Esophagus squamous epithelium (tissue), 4 donors: ENCODE measurements at regions not wholly inside any gene's neighbourhood (a gene's known extent, or its start where the extent isn't known, plus 50 kb on each side); places are given as distances from the start of the nearest gene placed in this dataset.

ENCODE experiments used
- POLR2A ChIP-seq, 4 donors: fragments of 450-650 bp; IDR thresholded peaks; one replicate each; pipeline ENCODE4 v1.6.1; 2017; ENCODE audit warnings: antibody characterized with exemption in 4 of 4, mild to moderate bottlenecking in 4 of 4, moderate library complexity in 3 of 4
- TF ChIP-seq, protein P1 (sequence below), 6 experiments: fragments of 450-650 bp in 4 of 6; fragments of 200-600 bp in 2 of 6; sonication (generic) in 2 of 6; IDR thresholded peaks; one replicate each; pipeline ENCODE4 v1.5.1; 2016 to 2019; ENCODE audit warnings: antibody characterized with exemption in 6 of 6, mild to moderate bottlenecking in 4 of 6, moderate library complexity in 4 of 6

DNA sequence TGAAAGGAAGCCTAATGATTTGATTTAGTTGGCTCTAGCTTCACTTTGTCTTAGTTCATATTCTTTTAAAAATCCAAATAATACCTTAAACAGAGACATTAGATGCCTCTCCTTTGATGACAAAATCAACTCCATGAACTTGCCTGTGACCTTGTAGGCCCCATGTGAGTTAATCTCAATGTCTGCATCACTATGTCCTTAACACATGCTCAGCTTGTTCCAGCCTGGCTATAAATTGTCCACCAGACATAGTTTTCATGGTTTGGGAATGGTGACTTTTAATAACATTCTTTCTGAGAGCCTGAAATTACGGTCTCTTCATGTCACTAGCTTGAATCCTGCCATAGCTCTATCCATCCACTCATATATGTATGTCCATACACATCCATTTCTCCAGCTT, 656.3 kb upstream of the IGFBP3 start:
- TF ChIP-seq, protein P1, sequence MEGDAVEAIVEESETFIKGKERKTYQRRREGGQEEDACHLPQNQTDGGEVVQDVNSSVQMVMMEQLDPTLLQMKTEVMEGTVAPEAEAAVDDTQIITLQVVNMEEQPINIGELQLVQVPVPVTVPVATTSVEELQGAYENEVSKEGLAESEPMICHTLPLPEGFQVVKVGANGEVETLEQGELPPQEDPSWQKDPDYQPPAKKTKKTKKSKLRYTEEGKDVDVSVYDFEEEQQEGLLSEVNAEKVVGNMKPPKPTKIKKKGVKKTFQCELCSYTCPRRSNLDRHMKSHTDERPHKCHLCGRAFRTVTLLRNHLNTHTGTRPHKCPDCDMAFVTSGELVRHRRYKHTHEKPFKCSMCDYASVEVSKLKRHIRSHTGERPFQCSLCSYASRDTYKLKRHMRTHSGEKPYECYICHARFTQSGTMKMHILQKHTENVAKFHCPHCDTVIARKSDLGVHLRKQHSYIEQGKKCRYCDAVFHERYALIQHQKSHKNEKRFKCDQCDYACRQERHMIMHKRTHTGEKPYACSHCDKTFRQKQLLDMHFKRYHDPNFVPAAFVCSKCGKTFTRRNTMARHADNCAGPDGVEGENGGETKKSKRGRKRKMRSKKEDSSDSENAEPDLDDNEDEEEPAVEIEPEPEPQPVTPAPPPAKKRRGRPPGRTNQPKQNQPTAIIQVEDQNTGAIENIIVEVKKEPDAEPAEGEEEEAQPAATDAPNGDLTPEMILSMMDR (IDR thresholded peaks at IDR 0.05) = no peak
- no peak for TF ChIP-seq POLR2A (IDR thresholded peaks at IDR 0.05)
